Kidney (tissue), 13 donors: ENCODE measurements at regions not wholly inside any gene's neighbourhood (a gene's known extent, or its start where the extent isn't known, plus 50 kb on each side); places are given as distances from the start of the nearest gene placed in this dataset.

Source experiments
- DNase-seq, 5 donors: peaks; one replicate each; pipeline ENCODE4 v3.0.0-alpha.2; 2013 to 2020
- FAIRE-seq: peaks from 2 replicates; lab custom pipeline; 2012; peaks lifted over from hg19 to GRCh38; lab: Jason Lieb, UNC
- H3K27ac ChIP-seq, 2 donors: one replicate each; pipeline ENCODE4 v1.7.0; 2013; ENCODE audit warnings: low read depth in 2 of 2, low read length in 2 of 2, inconsistent platforms in 1 of 2
- H3K27me3 ChIP-seq: one replicate; pipeline ENCODE4 v1.7.1; 2013; ENCODE audit warnings: low read length, inconsistent platforms; ENCODE audit not compliant: control insufficient read depth, insufficient read depth
- H3K36me3 ChIP-seq, 3 donors: one replicate each; pipeline versions ENCODE4 v1.7.0 to v1.7.1; 2013; ENCODE audit warnings: low read length in 3 of 3, control low read depth in 1 of 3, inconsistent platforms in 1 of 3; ENCODE audit not compliant: insufficient read depth in 3 of 3, control insufficient read depth in 2 of 3
- H3K4me1 ChIP-seq, 3 donors: one replicate each; pipeline versions ENCODE4 v1.7.0 to v1.7.1; 2013; ENCODE audit warnings: low read length in 3 of 3, inconsistent platforms in 1 of 3, low read depth in 1 of 3; ENCODE audit not compliant: control insufficient read depth in 2 of 3, insufficient read depth in 2 of 3
- H3K4me3 ChIP-seq, 3 donors: one replicate each; pipeline versions ENCODE4 v1.7.0 to v1.8.1; 2013; ENCODE audit warnings: low read length in 3 of 3, control low read depth in 1 of 3, inconsistent platforms in 1 of 3
- H3K9ac ChIP-seq, 3 donors: one replicate each; pipeline versions ENCODE4 v1.7.0 to v1.7.1; 2013; ENCODE audit warnings: low read length in 3 of 3, control low read depth in 1 of 3, inconsistent platforms in 1 of 3
- H3K9me3 ChIP-seq, 3 donors: one replicate each; pipeline versions ENCODE4 v1.7.0 to v1.7.1; 2013; ENCODE audit warnings: low read length in 3 of 3, control low read depth in 1 of 3, inconsistent platforms in 1 of 3; ENCODE audit not compliant: control insufficient read depth in 2 of 3, insufficient read depth in 1 of 3
- intact Hi-C: fragments of 100-400 bp; cut with DNase I; formaldehyde crosslinking; loops from one replicate; pipeline ENCODE4 v1.11.1; 2022
- TF ChIP-seq, protein P1 (sequence below): IDR thresholded peaks from 3 replicates; pipeline ENCODE4 v1.5.1; 2012; ENCODE audit warnings: mild to moderate bottlenecking, moderate library complexity, borderline replicate concordance; ENCODE audit not compliant: insufficient read depth; ENCODE audit errors: extremely low read depth
- donor health status: control.
- donor health status: control.
- donor health status: control.
- donor health status: control.
- donor health status: control.
- donor health status: DM: yes; HTN: yes; CAD: no.
- donor health status: Normal renal cell carcinoma (clear cell type).

DNA sequence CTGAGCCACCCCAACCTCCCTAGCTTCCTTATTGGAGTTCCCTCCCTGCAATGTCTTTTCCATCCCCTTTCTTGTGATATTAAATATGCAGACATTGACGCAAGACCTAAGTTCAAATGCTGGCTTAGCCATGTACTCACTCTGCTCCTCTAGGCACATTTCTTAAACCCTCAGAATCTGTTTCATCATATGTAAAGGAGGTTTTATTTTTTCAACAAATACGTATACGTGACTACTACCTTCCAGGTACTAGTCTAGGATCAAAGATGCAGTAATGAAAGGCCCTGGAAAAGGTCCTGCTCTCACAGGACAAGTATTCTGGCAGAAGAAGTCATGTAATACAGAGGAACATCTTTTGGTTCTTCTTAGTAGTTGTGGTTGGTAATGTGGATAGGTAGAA is 98.6 kb downstream of the SIPA1L2 start:
- Histone ChIP-seq H3K36me3 (no peaks in the 10 kb centered on the region), H3K4me3 (no peak overlapping the region), H3K27ac (no peak overlapping the region), H3K9me3 (no peaks in the 10 kb centered on the region), H3K4me1 (no peaks in the 10 kb centered on the region), H3K27me3 (no peaks in the 10 kb centered on the region), H3K9ac (no peak overlapping the region)
- intact Hi-C loops, result no loop called here
- FAIRE-seq (no peak), DNase-seq (no peak)
- TF ChIP-seq, protein P1, sequence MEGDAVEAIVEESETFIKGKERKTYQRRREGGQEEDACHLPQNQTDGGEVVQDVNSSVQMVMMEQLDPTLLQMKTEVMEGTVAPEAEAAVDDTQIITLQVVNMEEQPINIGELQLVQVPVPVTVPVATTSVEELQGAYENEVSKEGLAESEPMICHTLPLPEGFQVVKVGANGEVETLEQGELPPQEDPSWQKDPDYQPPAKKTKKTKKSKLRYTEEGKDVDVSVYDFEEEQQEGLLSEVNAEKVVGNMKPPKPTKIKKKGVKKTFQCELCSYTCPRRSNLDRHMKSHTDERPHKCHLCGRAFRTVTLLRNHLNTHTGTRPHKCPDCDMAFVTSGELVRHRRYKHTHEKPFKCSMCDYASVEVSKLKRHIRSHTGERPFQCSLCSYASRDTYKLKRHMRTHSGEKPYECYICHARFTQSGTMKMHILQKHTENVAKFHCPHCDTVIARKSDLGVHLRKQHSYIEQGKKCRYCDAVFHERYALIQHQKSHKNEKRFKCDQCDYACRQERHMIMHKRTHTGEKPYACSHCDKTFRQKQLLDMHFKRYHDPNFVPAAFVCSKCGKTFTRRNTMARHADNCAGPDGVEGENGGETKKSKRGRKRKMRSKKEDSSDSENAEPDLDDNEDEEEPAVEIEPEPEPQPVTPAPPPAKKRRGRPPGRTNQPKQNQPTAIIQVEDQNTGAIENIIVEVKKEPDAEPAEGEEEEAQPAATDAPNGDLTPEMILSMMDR, result no peak

DNA sequence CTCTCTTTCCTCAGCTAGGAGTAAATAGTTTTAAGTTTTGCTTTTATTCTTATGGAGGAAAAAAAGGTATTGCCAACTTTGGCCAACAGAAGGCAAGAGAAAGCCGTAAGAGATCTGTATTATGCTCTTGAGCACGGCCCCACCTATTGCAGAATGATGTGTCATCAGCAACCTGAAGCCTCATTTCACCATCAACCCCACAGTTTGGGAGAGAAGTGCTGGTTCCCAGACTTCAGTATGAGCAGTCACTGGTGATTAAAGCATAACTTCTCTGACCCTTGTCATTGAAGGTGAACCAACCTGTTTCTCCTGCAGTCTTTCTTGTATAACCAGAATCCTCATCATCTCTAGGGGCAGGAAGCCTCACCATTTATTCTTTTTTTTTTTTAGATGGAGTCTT is 100.2 kb downstream of the SIPA1L2 start:
- no peaks in the 10 kb centered on the region for H3K36me3 ChIP-seq
- H3K4me3 ChIP-seq, result no peak overlapping the region
- no peaks in the 10 kb centered on the region for H3K9me3 ChIP-seq
- H3K4me1 ChIP-seq, result no peaks in the 10 kb centered on the region
- TF ChIP-seq, protein P1, result no peak
- H3K9ac ChIP-seq, result no peak overlapping the region
- no peak overlapping the region for H3K27ac ChIP-seq
- FAIRE-seq (no peak), DNase-seq (no peak)
- H3K27me3 ChIP-seq, result no peaks in the 10 kb centered on the region
- intact Hi-C loops, result no loop called here

DNA sequence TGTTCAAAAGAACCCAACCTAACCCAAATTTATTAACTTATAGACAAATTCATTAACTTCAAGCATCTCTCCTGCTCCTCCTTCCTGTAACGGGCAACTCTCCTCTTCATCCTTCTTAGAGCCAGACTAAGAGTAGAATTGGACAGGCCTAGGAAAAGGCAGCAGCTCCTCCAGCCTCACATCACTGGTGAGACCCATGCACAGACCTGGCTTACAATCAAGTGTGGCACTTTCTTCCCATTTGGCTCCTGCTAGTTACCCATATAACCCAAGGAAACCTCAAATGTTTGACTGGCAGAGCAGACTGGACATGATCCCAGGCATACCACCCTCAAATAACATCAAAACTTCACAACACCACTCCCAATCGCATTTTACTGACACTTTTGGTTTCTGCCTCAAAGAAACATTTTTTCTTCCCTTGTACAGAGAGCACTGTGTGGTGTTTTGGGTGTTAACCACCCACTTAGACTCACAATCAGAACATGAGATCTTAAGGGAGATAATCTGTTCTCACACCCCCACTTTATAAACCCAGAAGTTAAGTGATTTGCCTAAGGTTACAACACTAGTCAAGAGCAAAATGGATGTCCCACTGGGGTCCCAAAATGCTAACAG is 101.4 kb downstream of the SIPA1L2 start:
- Histone ChIP-seq H3K27ac (no peak overlapping the region), H3K27me3 (no peaks in the 10 kb centered on the region), H3K36me3 (no peaks in the 10 kb centered on the region), H3K9me3 (no peaks in the 10 kb centered on the region), H3K4me3 (no peak overlapping the region), H3K9ac (no peak overlapping the region), H3K4me1 (no peaks in the 10 kb centered on the region)
- no peak for FAIRE-seq
- DNase-seq, result no peak
- TF ChIP-seq, protein P1, result no peak
- intact Hi-C loops, result no loop called here

DNA sequence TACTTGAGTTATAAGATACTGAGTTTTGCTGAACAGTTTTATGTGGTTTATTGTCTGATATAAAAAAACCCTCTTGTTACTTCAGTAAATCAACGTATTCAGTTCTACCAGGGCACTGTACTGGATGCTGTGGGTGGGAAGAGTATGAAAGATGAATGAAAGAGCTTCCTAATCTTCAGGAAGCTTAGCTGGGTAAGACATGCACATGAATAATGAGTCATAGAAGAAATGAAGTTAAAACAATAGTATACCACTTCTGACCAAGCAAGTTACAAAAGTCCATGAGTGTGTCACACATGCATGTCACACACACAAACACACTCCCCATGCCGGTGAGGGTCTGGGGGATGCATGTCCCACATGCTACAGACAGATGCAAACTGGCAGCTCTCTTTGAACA is 105.9 kb downstream of the SIPA1L2 start:
- FAIRE-seq, result no peak
- TF ChIP-seq, protein P1, result no peak

More for the DNA sequence above, 105.9 kb downstream of the SIPA1L2 start:
- Histone ChIP-seq H3K9me3 (no peaks in the 10 kb centered on the region), H3K36me3 (no peaks in the 10 kb centered on the region), H3K4me3 (no peak overlapping the region), H3K27me3 (no peaks in the 10 kb centered on the region), H3K9ac (no peak overlapping the region), H3K27ac (no peak overlapping the region), H3K4me1 (no peaks in the 10 kb centered on the region)
- no peak for DNase-seq
- intact Hi-C loops, result no loop called here
